ENCODE measurements at regions not wholly inside any gene's neighbourhood (a gene's known extent, or its start where the extent isn't known, plus 50 kb on each side); places are given as distances from the start of the nearest gene placed in this dataset.

DNA sequence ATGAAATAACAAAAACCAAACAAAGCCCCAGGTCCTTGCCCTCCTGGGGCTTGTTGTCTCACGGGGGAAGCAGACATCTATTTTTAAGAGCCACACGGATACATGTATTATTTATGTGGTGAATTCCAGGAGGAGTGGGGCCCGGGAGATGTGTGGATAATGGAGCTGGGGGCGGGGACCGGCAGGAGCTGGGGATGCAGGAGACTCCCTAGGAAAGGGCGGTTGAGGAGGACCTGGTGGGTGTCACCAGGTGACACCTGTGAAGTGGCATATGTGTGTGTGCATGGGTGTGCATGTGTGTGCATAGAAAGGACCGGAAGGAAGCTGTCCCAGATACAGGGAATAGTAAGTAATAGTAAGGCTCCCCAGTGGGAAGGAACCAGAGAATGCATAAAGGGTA is 148.9 kb downstream of the URI1 start:
- TF ChIP-seq, protein P1, sequence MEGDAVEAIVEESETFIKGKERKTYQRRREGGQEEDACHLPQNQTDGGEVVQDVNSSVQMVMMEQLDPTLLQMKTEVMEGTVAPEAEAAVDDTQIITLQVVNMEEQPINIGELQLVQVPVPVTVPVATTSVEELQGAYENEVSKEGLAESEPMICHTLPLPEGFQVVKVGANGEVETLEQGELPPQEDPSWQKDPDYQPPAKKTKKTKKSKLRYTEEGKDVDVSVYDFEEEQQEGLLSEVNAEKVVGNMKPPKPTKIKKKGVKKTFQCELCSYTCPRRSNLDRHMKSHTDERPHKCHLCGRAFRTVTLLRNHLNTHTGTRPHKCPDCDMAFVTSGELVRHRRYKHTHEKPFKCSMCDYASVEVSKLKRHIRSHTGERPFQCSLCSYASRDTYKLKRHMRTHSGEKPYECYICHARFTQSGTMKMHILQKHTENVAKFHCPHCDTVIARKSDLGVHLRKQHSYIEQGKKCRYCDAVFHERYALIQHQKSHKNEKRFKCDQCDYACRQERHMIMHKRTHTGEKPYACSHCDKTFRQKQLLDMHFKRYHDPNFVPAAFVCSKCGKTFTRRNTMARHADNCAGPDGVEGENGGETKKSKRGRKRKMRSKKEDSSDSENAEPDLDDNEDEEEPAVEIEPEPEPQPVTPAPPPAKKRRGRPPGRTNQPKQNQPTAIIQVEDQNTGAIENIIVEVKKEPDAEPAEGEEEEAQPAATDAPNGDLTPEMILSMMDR (IDR thresholded peaks at IDR 0.05): no peak
- no peak for TF ChIP-seq POLR2A (IDR thresholded peaks at IDR 0.05)
- no peak for TF ChIP-seq EP300 (IDR thresholded peaks at IDR 0.05)

Measured in tibial nerve (tissue), 4 donors.